ENCODE measurements at regions not wholly inside any gene's neighbourhood (a gene's known extent, or its start where the extent isn't known, plus 50 kb on each side); places are given as distances from the start of the nearest gene placed in this dataset.

- H3K4me3 ChIP-seq (ENCODE audit: low read depth, low read length) = no peak overlapping the region
- no peak for DNase-seq (ENCODE audit: low read depth)
- no peak for TF ChIP-seq CTCF (IDR thresholded peaks at IDR 0.05; ENCODE audit: control insufficient read depth, extremely low read depth, insufficient read depth)
Measured at GRCh38 chr4:30856795-30857564, 136.8 kb downstream of the PCDH7 start.

GRCh38 chr4:30860978-30861377 is 140.8 kb downstream of the PCDH7 start:
- DNase-seq (ENCODE audit: low read depth) = no peak
- no peak for TF ChIP-seq CTCF (IDR thresholded peaks at IDR 0.05; ENCODE audit: control insufficient read depth, extremely low read depth, insufficient read depth)
- H3K4me3 ChIP-seq (ENCODE audit: low read depth, low read length) = no peak overlapping the region

- TF ChIP-seq CTCF (IDR thresholded peaks at IDR 0.05; ENCODE audit: control insufficient read depth, extremely low read depth, insufficient read depth) = no peak
- no peak for DNase-seq (ENCODE audit: low read depth)
- no peak overlapping the region for H3K4me3 ChIP-seq (ENCODE audit: low read depth, low read length)
Measured at GRCh38 chr4:30862196-30862595, 142.0 kb downstream of the PCDH7 start.

- TF ChIP-seq CTCF (IDR thresholded peaks at IDR 0.05; ENCODE audit: control insufficient read depth, extremely low read depth, insufficient read depth) = no peak
- H3K4me3 ChIP-seq (ENCODE audit: low read depth, low read length) = no peak overlapping the region
- DNase-seq (ENCODE audit: low read depth) = no peak
Measured at GRCh38 chr4:30863021-30863420, 142.9 kb downstream of the PCDH7 start.

GRCh38 chr4:30865691-30866090 is 145.5 kb downstream of the PCDH7 start:
- no peak overlapping the region for H3K4me3 ChIP-seq (ENCODE audit: low read depth, low read length)
- DNase-seq (ENCODE audit: low read depth) = no peak
- TF ChIP-seq CTCF (IDR thresholded peaks at IDR 0.05; ENCODE audit: control insufficient read depth, extremely low read depth, insufficient read depth) = no peak

- no peak overlapping the region for H3K4me3 ChIP-seq (ENCODE audit: low read depth, low read length)
- TF ChIP-seq CTCF (IDR thresholded peaks at IDR 0.05; ENCODE audit: control insufficient read depth, extremely low read depth, insufficient read depth) = no peak
- no peak for DNase-seq (ENCODE audit: low read depth)
Measured at GRCh38 chr4:30866346-30866745, 146.2 kb downstream of the PCDH7 start.

- no peak for DNase-seq (ENCODE audit: low read depth)
- no peak overlapping the region for H3K4me3 ChIP-seq (ENCODE audit: low read depth, low read length)
- no peak for TF ChIP-seq CTCF (IDR thresholded peaks at IDR 0.05; ENCODE audit: control insufficient read depth, extremely low read depth, insufficient read depth)
Measured at GRCh38 chr4:30866907-30867306, 146.7 kb downstream of the PCDH7 start.

All from LNCaP clone FGC (cell line).